ENCODE measurements at regions not wholly inside any gene's neighbourhood (a gene's known extent, or its start where the extent isn't known, plus 50 kb on each side); places are given as distances from the start of the nearest gene placed in this dataset.

DNA sequence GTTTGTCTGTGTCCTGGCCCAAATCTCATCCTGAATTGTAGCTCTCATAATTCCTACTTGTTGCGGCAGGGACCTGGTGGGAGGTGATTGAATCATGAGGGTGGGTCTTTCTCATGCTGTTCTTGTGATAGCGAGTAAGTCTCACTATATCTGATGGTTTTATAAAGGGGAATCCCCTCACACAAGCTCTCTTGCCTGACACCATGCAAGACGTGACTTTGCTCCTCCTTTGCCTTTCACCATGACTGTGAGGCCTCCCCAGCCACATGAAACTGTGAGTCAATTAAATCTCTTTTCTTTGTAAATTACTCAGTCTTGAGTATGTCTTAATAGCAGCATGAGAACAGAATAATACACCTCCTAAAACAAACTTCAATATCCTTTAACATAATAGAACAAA lies 1065.6 kb downstream of the PLA2G4A start:
- TF ChIP-seq MAX (IDR thresholded peaks at IDR 0.05) (no peak), TAF1 (conservative IDR thresholded peaks at IDR 0.05) (no peak), EGR1 (IDR thresholded peaks at IDR 0.05; ENCODE audit: low read depth in 2 of 2) (no peak)
- TF ChIP-seq, protein P1, sequence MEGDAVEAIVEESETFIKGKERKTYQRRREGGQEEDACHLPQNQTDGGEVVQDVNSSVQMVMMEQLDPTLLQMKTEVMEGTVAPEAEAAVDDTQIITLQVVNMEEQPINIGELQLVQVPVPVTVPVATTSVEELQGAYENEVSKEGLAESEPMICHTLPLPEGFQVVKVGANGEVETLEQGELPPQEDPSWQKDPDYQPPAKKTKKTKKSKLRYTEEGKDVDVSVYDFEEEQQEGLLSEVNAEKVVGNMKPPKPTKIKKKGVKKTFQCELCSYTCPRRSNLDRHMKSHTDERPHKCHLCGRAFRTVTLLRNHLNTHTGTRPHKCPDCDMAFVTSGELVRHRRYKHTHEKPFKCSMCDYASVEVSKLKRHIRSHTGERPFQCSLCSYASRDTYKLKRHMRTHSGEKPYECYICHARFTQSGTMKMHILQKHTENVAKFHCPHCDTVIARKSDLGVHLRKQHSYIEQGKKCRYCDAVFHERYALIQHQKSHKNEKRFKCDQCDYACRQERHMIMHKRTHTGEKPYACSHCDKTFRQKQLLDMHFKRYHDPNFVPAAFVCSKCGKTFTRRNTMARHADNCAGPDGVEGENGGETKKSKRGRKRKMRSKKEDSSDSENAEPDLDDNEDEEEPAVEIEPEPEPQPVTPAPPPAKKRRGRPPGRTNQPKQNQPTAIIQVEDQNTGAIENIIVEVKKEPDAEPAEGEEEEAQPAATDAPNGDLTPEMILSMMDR (IDR thresholded peaks at IDR 0.05; ENCODE audit: low read depth, low read length, missing input control): no peak

All from liver (tissue), 3 donors.